ENCODE measurements at regions not wholly inside any gene's neighbourhood (a gene's known extent, or its start where the extent isn't known, plus 50 kb on each side); places are given as distances from the start of the nearest gene placed in this dataset.

DNA sequence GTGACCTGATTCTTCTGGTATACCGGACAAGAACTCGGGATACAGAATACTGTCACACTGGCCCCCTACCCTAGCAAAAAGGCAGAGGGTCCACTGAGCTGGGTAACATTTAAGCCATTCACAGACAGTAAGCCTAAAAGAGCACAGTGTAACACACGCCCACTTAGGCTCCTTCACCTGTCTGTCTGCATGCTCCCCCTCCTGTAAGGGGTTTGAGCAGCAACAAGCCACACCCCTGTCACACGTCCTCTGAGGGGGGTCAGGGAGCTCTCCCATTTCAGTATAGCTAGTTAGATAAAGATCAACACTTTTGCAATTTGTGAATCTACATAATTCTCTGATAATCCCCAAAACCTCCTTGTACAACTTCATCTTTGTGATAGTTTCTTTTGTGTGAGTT is 586.3 kb upstream of the LMCD1 start:
- no peak for DNase-seq

DNA sequence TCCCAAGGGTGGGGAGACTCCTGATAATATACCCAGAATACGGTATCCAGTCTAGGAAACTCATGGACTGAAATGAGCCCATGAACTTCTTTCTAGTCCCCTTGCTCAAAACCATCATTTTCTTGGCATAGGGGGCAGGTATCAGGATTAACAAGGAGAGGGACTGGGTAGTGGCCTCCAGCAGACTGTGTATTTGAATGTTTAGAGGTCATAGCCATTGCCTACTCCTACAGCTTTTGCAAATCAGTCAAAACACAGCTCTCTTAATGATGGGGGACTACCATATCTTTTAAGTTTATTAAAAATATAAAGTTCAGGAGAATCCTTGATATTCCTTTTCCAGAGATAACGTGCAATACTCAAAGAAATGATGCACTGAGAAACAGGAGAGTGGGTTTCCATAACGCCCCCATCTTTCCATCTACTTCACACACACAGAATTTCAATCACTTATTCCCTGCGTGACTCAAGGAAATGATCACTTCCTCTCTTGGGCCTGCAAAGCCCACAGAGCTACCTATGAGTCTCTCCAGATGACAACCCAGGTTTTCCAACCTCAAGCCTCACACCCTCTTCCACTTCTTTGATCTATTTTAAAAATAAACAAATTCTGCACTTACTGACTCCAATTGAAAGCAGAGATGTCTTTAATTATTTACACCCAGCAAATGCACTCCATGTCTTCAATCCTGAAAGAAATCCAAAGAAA is 584.0 kb upstream of the LMCD1 start:
- DNase-seq, result no peak

DNA sequence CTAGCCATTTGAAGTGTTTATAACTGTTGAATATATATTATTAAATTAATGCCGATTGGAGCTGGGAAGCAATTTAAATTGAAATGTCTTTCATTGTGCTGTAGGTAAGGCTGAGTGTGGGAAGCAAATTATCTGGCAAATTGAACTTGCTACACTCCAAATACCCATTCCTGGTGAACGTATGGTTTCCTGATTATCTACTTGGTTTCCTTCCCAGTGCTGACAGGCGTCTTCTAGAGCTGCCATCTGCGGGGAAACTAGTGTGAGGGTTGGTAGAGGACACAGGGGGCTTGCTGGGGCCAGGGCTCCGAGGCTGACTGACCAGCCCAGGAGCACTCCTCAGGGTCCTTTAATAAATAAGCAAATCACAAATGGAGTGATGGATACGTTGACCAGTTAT is 581.4 kb upstream of the LMCD1 start:
- DNase-seq, result no peak

DNA sequence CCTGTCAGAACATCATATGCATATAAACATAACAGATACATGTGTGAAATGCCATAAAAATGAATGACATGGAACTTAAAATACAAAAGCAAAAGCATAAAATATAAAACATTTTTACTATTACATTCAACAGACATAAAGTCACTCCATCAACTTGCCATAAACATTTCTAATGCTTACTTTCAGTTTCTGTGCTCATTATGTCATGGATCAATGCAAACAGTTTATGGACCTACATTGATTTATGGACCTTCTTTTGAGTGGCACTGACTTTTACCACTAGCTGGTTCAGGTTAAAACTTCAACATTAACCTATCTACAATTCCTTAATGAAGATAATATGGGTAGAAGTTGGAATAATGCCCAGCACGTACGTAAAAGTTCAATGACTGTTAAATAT is 577.4 kb upstream of the LMCD1 start:
- DNase-seq, result no peak

DNA sequence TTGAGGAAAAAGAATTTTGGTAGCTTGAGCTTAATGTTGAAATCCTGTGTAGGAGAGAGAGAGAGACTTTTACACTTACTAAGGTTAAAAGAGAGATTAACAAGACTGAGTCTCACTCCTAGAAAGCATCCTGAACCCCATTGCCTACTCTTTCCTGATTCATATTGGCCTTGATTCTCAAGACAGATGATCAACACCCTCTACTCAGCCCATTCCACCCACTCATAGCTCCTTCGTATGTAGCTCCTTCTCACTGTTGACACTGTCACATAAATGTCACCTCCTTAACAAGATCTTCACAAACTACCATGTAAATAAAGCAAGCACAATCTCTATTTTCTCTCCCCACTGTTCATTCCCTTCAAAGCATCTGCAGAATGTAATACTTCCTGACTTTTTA is 574.6 kb upstream of the LMCD1 start:
- no peak for DNase-seq

DNA sequence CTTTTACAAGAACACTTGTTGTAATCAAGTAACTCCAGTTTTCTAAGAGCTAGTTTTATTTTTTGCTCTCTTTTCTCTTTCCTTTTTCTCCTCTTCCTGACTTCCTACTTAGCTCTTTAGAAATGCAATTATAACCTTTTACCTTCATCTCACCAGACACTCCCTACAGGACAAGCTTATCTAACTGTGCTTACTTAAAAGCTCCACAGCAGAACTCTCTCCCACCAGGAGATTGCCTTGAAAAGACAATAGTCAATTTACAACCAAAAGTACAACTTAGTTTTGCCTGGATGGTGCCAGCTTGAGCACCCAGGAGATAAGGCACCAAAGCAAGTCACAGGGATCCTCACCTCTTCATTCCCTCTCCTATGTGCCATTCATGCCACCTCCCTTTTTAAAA is 573.8 kb upstream of the LMCD1 start:
- DNase-seq, result no peak

DNA sequence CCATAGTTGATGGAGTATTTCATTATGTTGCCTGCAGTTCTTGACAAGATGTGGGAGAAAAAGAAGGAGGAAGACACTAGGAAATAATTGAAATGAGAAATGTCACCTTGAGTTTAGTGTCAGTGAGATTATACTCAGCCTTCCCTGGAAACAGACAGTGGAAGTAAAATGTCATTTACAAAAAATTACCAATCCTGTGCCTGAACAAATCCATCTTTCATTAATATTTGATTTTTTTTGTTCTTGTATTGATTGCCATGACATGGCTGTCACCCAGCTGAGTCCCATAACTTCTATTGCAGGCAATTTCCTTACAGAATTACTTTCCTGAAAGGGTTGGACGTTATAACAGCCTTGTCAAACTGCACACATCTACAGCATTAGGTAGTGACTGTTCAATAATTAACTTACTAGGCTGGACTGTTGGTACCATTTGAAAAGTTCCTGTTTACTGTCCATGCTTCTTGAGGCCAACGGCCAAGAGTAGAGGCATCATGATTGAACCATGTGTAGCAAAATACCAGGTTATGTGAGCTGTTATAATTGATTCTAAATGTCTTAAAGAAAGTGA is 572.2 kb upstream of the LMCD1 start:
- DNase-seq, result no peak

DNA sequence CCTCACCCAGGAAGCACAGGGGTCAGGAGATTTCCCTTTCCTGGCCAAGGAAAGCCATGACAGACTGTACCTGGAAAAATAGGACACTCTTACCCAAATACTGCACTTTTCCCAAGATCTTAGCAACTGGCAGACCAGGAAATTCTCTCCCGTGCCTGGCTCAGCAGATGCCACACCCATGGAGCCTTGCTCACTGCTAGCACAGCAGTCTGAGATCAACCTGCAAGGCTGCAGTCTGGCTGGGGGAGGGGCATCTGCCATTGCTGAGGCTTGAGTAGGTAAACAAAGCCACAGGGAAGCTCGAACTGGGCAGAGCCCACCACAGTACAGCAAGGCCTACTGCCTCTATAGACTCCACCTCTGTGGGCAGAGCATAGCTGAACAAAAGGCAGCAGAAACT is 567.3 kb upstream of the LMCD1 start:
- no peak for DNase-seq

DNA sequence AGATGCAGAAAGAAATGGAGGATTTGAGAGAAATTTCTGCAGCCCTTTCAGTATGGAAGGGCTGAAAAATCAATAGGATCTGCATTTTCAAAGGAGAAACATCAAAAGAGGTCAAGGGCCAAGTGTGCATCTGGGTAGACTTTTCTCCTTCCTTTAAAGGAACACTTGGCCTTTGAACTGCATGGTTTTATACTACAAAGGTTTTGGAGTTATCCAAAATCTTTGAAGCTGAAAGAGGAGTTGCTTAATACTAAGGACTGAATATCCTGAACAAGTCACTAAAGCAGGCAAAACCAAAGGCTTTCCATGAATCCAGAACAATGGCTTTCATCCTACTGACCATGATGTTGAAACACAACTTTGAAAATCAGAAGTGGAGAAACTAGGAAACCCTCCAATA is 553.7 kb upstream of the LMCD1 start:
- DNase-seq, result no peak

DNA sequence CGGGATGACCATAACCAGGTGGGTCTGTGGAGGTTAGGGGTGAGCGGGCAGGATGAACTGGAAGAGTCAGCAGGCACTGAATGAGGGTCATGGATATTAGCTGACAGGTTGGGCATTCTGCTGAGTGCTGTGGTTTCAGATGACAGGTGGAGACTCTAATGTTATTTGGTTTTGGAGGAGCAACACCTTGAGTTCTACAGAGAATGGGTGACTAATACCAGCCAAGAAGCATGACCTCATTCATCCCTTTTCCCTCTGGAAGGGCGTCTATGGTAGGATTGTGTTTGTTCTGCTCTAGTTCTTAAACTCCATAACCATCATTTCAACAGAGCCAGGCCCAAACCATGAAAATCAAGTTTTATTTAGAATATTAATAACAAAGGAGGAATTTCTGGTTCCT is 550.7 kb upstream of the LMCD1 start:
- no peak for DNase-seq

DNA sequence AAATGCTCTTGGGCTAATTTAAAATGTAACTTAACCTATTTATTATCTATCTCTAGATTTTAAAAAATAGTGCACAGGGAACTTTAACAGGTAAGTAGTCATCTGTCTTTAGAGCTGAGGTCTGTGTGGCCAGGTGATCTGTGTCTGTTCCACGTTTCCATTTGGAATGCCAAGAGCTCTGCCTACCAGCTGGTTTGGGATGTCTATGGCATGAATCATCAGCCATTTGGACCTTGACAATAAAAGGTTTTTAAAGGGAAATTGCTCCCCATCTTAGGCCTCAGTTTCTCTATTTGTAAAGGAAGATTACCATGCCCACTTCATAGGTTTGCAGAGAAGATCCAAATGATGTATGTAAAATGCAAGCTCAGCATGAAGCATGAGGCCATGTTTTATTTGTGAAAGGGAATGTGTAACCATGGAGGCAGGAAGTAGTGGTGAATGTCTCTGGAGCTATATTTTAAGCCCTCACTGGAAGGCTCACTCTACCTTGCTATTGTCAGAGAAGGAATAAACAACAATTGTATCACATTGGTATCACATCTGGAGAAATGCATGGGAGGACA is 548.1 kb upstream of the LMCD1 start:
- no peak for DNase-seq

DNA sequence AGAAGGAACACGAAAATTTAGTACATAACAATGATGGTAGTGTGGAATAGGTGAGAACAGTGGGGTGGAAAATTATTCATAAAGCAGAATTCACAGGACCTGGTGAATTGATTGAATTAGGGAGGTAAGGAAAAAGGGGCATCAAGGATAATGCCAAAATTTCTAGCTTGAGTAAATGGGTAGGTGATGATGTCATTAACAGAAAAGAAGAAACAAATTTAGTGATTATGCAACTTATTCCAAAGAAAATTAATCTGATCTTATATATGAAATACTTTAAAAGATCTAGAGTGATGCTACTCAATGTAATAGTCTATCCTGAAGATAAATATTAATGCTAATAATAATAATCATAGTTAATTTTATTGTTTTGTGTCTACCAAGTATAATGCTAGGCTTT is 544.6 kb upstream of the LMCD1 start:
- DNase-seq, result no peak

DNA sequence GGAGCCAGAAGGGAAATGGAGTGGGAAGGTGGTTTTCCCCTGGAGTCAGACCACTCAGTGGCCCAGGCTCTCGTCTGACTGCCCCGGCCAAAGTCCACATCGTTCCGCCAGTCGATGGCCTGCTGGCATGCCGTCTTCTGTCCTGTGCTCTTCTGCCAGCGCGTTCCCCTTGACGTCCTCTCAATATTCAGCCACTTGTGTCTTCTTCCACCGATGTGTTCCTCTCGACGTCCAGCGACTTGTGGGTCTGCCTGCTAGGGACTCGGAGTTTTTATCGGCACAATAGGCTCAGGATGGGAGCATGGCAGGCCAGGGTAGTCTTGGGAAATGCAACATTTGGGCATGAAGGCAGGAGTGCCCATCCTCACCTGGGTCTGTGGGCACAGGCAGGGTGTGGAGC is 542.5 kb upstream of the LMCD1 start:
- DNase-seq, result no peak

DNA sequence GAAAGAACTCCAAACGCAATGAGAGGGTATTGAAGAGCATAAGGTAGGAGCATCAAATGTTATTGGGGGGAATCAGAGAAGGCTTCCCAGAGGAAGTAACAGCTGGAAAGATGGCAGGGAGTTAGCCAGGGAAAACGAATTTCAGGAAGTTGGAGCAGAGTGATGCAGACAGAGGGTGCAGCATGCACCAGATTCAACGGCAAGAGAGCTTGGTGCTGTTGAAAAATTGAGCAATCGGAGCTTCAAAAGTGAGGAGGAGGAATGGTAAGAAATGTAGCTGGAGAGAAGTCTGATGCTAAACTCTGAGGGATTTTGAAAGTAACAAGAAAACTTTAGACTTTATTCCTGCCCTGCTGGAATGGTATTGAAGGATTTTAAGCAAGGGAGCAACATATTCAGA is 541.0 kb upstream of the LMCD1 start:
- no peak for DNase-seq

DNA sequence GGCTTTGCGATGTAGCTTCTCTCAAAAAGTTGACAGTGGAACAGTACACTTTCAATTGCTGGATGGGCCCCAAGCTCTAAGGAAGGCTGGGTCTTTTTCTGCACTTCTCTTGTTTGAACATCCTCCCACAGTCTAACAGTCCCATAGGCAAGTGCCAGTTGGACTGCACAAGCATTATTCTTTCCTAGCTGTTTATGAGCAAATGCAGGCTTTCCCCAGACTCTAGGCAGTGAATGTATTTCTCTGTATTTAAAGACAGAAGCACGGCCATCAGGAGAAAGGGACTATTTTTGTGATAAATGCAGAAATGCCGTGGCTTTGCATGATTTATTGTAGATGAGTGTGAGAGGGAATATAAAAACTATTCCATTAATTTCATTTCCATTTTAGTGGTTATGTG is 539.3 kb upstream of the LMCD1 start:
- DNase-seq, result no peak

DNA sequence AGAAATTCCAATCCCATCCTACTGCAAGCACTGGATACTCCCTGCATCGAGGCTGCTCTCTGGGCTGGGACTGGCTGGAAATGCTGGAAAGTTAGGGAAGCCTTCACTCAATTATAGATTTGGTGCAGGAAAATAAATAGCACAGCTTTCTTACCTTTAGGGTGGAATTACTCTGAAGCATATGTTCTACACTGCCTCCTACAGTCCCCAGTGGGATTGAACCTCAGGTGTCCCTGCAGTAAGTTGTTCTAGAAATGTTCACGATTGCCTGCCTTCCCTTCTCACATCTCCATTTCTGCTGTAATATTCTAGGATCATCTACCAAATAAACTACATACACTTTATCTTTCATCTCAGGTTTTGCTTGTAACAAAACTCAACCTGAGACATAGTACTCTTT is 536.7 kb upstream of the LMCD1 start:
- no peak for DNase-seq

DNA sequence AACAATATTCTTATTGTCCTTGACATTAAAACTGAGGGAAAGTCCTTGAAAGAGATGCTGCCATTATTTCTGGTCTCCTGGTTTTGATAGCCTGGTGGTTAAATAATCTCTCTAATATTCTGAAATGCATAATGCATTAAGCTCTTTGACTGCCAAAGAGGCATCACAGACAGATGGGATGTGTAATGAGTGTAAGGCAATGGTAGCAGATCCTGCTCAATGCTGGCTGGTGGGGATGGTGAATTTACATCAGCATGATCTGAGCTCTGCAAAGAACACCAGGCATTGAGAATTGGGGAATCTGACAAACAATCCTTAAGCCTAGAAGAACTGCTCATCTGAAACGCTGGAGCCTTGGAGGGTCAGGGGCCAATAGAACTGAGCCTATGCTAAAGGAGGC is 528.6 kb upstream of the LMCD1 start:
- DNase-seq, result no peak

DNA sequence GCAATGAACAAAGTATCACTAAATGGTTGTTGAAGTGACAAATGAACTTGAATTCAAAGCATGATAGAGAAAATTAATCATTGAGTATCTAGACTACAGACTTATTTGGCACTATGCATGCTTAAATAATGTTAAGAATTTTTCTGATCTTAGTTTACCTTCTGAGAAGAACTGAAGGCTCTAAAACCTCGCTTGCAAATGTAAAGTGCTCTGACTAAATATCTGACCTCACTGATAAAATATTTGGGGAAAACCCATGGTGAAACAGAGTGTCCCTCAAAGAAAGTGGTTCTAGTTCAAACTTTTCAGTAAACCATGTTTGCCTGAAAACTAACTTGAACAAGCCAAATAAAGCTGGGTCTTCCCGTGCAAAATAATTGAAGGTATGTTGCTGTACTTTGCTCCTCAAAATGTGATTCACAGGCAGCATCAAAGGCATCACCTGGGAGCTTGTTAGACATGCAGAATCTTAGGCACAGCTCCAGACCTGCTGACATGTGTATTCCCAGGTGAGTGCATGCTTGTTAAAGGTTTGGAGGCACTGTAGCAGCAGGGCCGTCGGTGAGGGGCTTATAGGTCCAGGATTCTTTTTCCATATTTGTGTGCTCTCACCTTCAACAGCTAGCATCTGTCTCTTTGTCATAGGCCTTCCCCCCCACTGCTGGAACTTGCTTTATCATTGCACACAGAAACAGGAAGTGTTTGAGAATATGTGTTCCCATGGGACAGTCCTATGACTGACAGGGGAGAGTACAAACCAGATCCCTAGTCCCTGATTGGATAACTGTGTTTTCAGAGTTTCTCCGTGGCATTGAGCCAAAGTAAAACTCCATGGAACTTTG is 524.2 kb upstream of the LMCD1 start:
- no peak for DNase-seq

DNA sequence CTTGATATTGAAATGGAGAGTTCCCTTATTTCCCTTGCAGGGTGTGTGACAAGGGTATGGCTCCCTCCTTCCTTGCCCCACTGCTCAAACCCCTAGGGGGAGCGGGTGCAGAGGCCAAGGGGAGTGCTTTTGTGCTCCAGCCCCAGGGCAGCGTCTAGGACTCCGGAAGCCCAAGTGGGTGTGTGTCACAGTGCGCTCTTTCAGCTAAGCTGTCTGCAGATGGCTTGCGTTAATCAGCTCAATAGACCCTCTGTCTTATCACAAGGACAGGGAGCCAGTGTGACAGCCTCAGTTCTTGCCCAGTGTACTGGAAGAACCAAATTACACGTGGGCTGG is 523.6 kb upstream of the LMCD1 start:
- no peak for DNase-seq

DNA sequence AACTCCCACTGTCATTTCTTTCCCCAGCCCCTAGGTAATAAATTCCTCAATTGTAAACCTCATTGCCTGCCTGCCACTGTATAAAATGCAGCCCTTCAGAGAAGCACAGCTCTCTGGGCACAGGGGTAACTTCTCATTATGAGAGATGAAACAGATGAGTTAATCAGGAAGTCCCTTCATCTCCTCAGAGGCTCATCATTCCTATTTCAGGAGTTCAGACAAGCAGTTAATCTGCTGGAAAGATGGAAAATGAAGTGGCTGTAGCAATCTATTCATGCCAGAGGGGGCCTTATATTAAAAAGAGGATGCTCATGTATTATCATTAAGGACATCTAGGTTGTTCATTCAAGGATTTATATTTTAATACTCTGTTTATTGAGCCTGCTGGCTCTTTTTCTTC is 519.5 kb upstream of the LMCD1 start:
- no peak for DNase-seq

DNA sequence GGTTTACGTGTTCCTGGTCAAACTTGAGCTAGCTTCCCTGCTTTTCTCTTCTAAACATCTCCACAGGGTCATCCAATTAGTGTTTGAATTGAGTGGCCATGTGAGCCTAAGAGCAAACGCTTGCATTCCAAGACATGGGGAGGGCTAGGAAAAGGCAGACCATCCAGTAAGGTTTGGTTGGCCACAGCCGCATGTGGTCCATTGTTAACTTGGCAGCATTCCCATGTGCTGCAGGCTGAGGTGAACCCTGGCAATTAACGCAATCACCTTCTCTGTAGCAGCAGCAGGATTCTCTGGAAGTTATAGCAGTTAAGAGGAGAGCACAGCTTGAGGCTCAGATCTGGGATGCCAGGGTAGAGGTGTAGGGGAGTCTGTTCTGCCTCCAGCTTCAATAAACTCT is 502.2 kb upstream of the LMCD1 start:
- DNase-seq, result no peak

DNA sequence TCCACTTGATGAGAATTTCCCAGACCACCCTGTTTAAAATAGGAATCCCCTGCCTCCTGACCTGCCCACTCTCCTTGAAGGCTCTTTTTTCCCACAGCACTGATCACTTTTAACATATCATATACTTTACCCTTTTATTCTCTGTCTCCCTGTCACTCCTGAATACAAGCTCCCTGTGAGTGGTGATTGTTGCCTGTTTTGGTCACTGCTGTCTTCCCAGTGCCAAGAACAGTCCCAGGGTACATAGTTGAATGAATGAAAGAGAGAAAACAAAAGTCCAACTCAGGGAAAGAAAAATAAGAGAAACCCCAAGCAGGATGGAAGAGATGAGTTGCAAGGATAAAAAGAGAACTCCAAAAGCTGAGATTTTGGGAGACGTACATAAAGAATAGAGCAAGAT is 500.3 kb upstream of the LMCD1 start:
- DNase-seq, result no peak

DNA sequence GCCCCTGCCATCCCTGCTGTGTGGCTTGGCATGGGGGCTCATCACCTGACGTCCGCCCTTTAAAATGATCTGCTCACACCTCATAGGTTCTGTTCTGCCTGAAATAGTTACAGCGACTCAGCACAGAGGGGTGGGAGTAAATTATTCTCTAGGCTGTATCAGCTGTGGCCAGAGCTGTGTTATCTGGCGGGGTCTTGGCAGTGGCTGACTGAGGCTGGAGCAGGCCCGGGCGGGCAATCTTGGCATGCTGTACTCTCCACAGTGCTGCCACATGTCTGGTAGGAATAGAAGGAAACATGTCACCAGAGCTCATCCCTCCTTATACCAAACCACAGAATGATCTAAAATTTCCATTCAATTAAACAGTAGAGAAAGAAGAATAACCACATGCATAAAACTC is 499.9 kb upstream of the LMCD1 start:
- DNase-seq, result no peak

DNA sequence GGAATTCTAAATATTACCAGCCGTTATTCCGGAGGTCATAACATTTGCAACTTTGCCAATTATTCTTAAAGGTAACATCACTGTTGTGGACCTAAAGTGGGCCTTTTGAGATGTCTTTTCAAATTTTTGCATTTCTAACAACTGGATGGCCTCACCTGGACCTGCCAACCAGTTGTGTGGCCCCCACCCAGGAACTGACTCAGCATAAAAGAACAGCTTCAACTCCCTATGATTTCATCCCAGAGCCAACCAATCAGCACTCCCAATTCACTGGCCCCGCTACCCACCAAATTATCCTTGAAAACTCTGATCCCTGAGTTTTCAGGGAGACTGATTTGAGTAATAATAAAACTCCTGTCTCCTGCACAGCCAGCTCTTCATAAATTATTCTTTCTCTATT is 489.7 kb upstream of the LMCD1 start:
- DNase-seq, result no peak
